H1 (cell line): ENCODE measurements at regions not wholly inside any gene's neighbourhood (a gene's known extent, or its start where the extent isn't known, plus 50 kb on each side); places are given as distances from the start of the nearest gene placed in this dataset.

Experiments
- CTCF ChIA-PET: fragments of 300-600 bp; sonication (Branson Sonifier 250); formaldehyde crosslinking; loops from one replicate; lab custom pipeline; 2021; ENCODE audit not compliant: partially characterized antibody; lab: Charles Lee
- POLR2A ChIA-PET: fragments of 300-600 bp; sonication (Branson Sonifier 250); formaldehyde crosslinking; loops from one replicate; lab custom pipeline; 2021; ENCODE audit warnings: inconsistent platforms; ENCODE audit not compliant: partially characterized antibody; lab: Charles Lee
- DNase-seq, 2 experiments: peaks; one replicate each; pipeline versions ENCODE4 v3.0.0 to v3.0.0-alpha.2; 2010 to 2022; ENCODE audit warnings: low spot score in 2 of 2, low read depth in 1 of 2, mixed read lengths in 1 of 2
- FAIRE-seq: peaks from 2 replicates; lab custom pipeline; 2011; peaks lifted over from hg19 to GRCh38; lab: Jason Lieb, UNC
- H2AFZ ChIP-seq: 2 replicates; pipeline ENCODE4 v1.8.1; 2012; ENCODE audit warnings: low read length, inconsistent platforms
- H2AK5ac ChIP-seq: 2 replicates; pipeline ENCODE4 v1.6.1; 2013; ENCODE audit warnings: low read depth, low read length
- H2BK120ac ChIP-seq: replicated peaks from 2 replicates; pipeline ENCODE3; 2013; ENCODE audit warnings: low read depth, low read length, inconsistent platforms
- H2BK12ac ChIP-seq: 2 replicates; pipeline ENCODE4 v1.6.1; 2013; ENCODE audit warnings: low read depth, low read length
- H2BK15ac ChIP-seq: 2 replicates; pipeline ENCODE4 v1.6.1; 2013; ENCODE audit warnings: low read length
- H2BK20ac ChIP-seq: 2 replicates; pipeline ENCODE4 v1.6.1; 2013; ENCODE audit warnings: low read length
- H2BK5ac ChIP-seq: 2 replicates; pipeline ENCODE4 v1.6.1; 2013; ENCODE audit warnings: low read depth, low read length
- H3K14ac ChIP-seq: 2 replicates; pipeline ENCODE4 v1.6.1; 2013; ENCODE audit warnings: inconsistent platforms; ENCODE audit not compliant: insufficient read length
- H3K18ac ChIP-seq: 2 replicates; pipeline ENCODE4 v1.6.1; 2013; ENCODE audit warnings: low read length; ENCODE audit errors: extremely low read depth
- H3K23ac ChIP-seq: 2 replicates; pipeline ENCODE4 v1.6.1; 2013; ENCODE audit warnings: inconsistent platforms; ENCODE audit not compliant: insufficient read length
- H3K23me2 ChIP-seq: 2 replicates; pipeline ENCODE4 v1.6.1; 2013; ENCODE audit warnings: low read depth, low read length
- H3K27ac ChIP-seq: 2 replicates; pipeline ENCODE4 v1.6.1; 2011; ENCODE audit warnings: low read depth, low read length, inconsistent platforms
- H3K27me3 ChIP-seq, 4 experiments: replicated peaks in 1 of 4; 1 replicate in 1 of 4; 2 replicates in 3 of 4; pipeline versions ENCODE4 v1.6.1 to v1.8.1; 2011 to 2013; ENCODE audit warnings: low read length in 3 of 4, mild to moderate bottlenecking in 3 of 4, inconsistent platforms in 2 of 4, mixed read lengths in 2 of 4, moderate library complexity in 1 of 4; ENCODE audit not compliant: control insufficient read depth in 3 of 4, insufficient read depth in 3 of 4; ENCODE audit errors: extremely low read depth in 1 of 4
- H3K36me3 ChIP-seq, 4 experiments: 2 replicates each; pipeline versions ENCODE4 v1.6.1 to v1.8.1; 2011 to 2013; ENCODE audit warnings: mild to moderate bottlenecking in 4 of 4, low read length in 3 of 4, moderate library complexity in 2 of 4, control low read depth in 1 of 4, inconsistent platforms in 1 of 4; ENCODE audit not compliant: insufficient read depth in 4 of 4, control insufficient read depth in 2 of 4
- H3K4ac ChIP-seq: replicated peaks from 2 replicates; pipeline ENCODE3; 2013; ENCODE audit warnings: low read length, low read depth, mixed read lengths, inconsistent platforms; ENCODE audit not compliant: insufficient read length
- H3K4me1 ChIP-seq, 4 experiments: replicated peaks in 1 of 4; 1 replicate in 1 of 4; 2 replicates in 3 of 4; pipeline versions ENCODE4 v1.6.1 to v1.8.1; 2011 to 2013; ENCODE audit warnings: low read length in 3 of 4, inconsistent platforms in 2 of 4, mixed read lengths in 1 of 4; ENCODE audit not compliant: insufficient read depth in 4 of 4, control insufficient read depth in 3 of 4
- H3K4me2 ChIP-seq, 2 experiments: 2 replicates each; pipeline versions ENCODE4 v1.6.1 to v1.8.1; 2011 to 2013; ENCODE audit warnings: low read depth in 2 of 2, low read length in 2 of 2, control low read depth in 1 of 2, inconsistent platforms in 1 of 2, mild to moderate bottlenecking in 1 of 2; ENCODE audit not compliant: insufficient read depth in 1 of 2
- H3K4me3 ChIP-seq, 4 experiments: fragments of 200-600, 300-600 bp in 1 of 4; sonication (generic), shearing (Covaris generic), sonication (Bioruptor Twin) in 1 of 4; 2 replicates each; pipeline versions ENCODE4 v1.5.1 to v1.8.1; 2011 to 2016; ENCODE audit warnings: low read length in 4 of 4, low read depth in 3 of 4, control low read depth in 2 of 4, inconsistent platforms in 2 of 4, mild to moderate bottlenecking in 2 of 4, mixed read lengths in 1 of 4, moderate library complexity in 1 of 4; ENCODE audit not compliant: insufficient read depth in 2 of 4; ENCODE audit errors: extremely low read depth in 1 of 4
- H3K56ac ChIP-seq: replicated peaks from 2 replicates; pipeline ENCODE3; 2013; ENCODE audit warnings: low read depth, mild to moderate bottlenecking, mixed read lengths, low read length, inconsistent platforms; ENCODE audit not compliant: insufficient read length
- H3K79me1 ChIP-seq: 2 replicates; pipeline ENCODE4 v1.6.1; 2013; ENCODE audit warnings: low read depth, low read length, control low read depth
- H3K79me2 ChIP-seq, 2 experiments: 2 replicates each; pipeline versions ENCODE4 v1.6.1 to v1.8.1; 2012 to 2013; ENCODE audit warnings: low read length in 2 of 2, mild to moderate bottlenecking in 2 of 2, inconsistent platforms in 1 of 2; ENCODE audit not compliant: insufficient read depth in 2 of 2, control insufficient read depth in 1 of 2
- H3K9ac ChIP-seq, 4 experiments: replicated peaks in 1 of 4; 1 replicate in 1 of 4; 2 replicates in 3 of 4; pipeline versions ENCODE4 v1.6.1 to v1.8.1; 2011 to 2013; ENCODE audit warnings: low read depth in 3 of 4, low read length in 3 of 4, control low read depth in 2 of 4, mild to moderate bottlenecking in 2 of 4, moderate library complexity in 2 of 4, inconsistent platforms in 1 of 4; ENCODE audit errors: extremely low read depth in 1 of 4
- H3K9me3 ChIP-seq, 2 experiments: 2 replicates each; pipeline versions ENCODE4 v1.6.1 to v1.8.1; 2012 to 2013; ENCODE audit warnings: mild to moderate bottlenecking in 2 of 2, moderate library complexity in 2 of 2, control low read depth in 1 of 2, inconsistent platforms in 1 of 2, low read depth in 1 of 2, low read length in 1 of 2, mixed read lengths in 1 of 2; ENCODE audit not compliant: insufficient read depth in 2 of 2
- H4K20me1 ChIP-seq, 2 experiments: replicated peaks in 1 of 2; 2 replicates each; pipeline versions ENCODE3 to v1.8.1; 2011 to 2013; ENCODE audit warnings: inconsistent platforms in 2 of 2, low read length in 2 of 2, mild to moderate bottlenecking in 1 of 2; ENCODE audit not compliant: insufficient read depth in 2 of 2, control insufficient read depth in 1 of 2
- H4K5ac ChIP-seq: 2 replicates; pipeline ENCODE4 v1.6.1; 2013; ENCODE audit warnings: low read length, low read depth, mixed read lengths, inconsistent platforms; ENCODE audit not compliant: insufficient read length
- H4K8ac ChIP-seq: 2 replicates; pipeline ENCODE4 v1.8.0; 2013; ENCODE audit warnings: mild to moderate bottlenecking, moderate library complexity, low read length, inconsistent platforms; ENCODE audit not compliant: insufficient read depth; ENCODE audit errors: extremely low read depth
- H4K91ac ChIP-seq: replicated peaks from 2 replicates; pipeline ENCODE3; 2013; ENCODE audit warnings: low read length, mixed read lengths, inconsistent platforms; ENCODE audit not compliant: insufficient read length
- ATF3 ChIP-seq: IDR thresholded peaks from 2 replicates; pipeline ENCODE4 v1.6.1; 2011; ENCODE audit warnings: low read depth, mild to moderate bottlenecking, low read length; ENCODE audit not compliant: insufficient read depth
- CEBPB ChIP-seq: IDR thresholded peaks from 2 replicates; pipeline ENCODE4 v1.6.1; 2012; ENCODE audit warnings: low read depth, low read length
- CHD2 ChIP-seq: IDR thresholded peaks from 2 replicates; pipeline ENCODE4 v1.6.1; 2012; ENCODE audit warnings: low read length, improper control_type of control experiment
- CREB1 ChIP-seq: IDR thresholded peaks from 2 replicates; pipeline ENCODE4 v1.6.1; 2012; ENCODE audit warnings: inconsistent platforms
- CTCF ChIP-seq, 3 experiments: IDR thresholded peaks; 1 replicate in 2 of 3; 2 replicates in 1 of 3; pipeline versions ENCODE4 v1.5.1 to v1.6.1; 2011; ENCODE audit warnings: low read length in 3 of 3, mild to moderate bottlenecking in 3 of 3, inconsistent platforms in 2 of 3, low read depth in 1 of 3, moderate library complexity in 1 of 3; ENCODE audit not compliant: insufficient read depth in 1 of 3; ENCODE audit errors: control extremely low read depth in 1 of 3
- GTF2F1 ChIP-seq: IDR thresholded peaks from 2 replicates; pipeline ENCODE4 v1.6.1; 2012; ENCODE audit warnings: low read depth, low read length, improper control_type of control experiment, borderline replicate concordance
- KDM1A ChIP-seq: fragments of 200-600, 300-600 bp; sonication (generic); IDR thresholded peaks from 2 replicates; pipeline ENCODE4 v1.7.1; 2016; ENCODE audit warnings: mild to moderate bottlenecking, low read length, borderline replicate concordance
- RNF2 ChIP-seq: fragments of 200-900, 300-1000 bp; sonication (generic); IDR thresholded peaks from 2 replicates; pipeline ENCODE4 v1.7.1; 2016; ENCODE audit warnings: borderline replicate concordance, low read depth, mild to moderate bottlenecking, antibody characterized with exemption, low read length; ENCODE audit not compliant: poor library complexity, severe bottlenecking; ENCODE audit errors: missing control alignments
- SAP30 ChIP-seq: fragments of 300-600 bp; sonication (generic); IDR thresholded peaks from 2 replicates; pipeline ENCODE4 v1.7.1; 2012; ENCODE audit warnings: low read length, moderate library complexity, mild to moderate bottlenecking, inconsistent platforms; ENCODE audit not compliant: insufficient read depth, insufficient replicate concordance
- TAF7 ChIP-seq: optimal IDR thresholded peaks from 2 replicates; pipeline ENCODE3; 2011; ENCODE audit warnings: low read depth, mild to moderate bottlenecking, inconsistent platforms, low read length, moderate library complexity, borderline replicate concordance
- YY1 ChIP-seq: IDR thresholded peaks from 2 replicates; pipeline ENCODE4 v1.6.1; 2011; ENCODE audit warnings: low read depth, mild to moderate bottlenecking, low read length
- WGBS, 2 experiments: shearing (Covaris generic) in 1 of 2; methylation state at CpG; one replicate each; pipeline versions ENCODE4 v1.1.6 to v1.1.7; 2013 to 2015; ENCODE audit warnings: low lambda C conversion rate in 2 of 2, mixed read lengths in 2 of 2, inconsistent platforms in 1 of 2, low coverage in 1 of 2, missing lambda C conversion rate in 1 of 2; ENCODE audit not compliant: insufficient replicate concordance in 2 of 2, insufficient coverage in 1 of 2, insufficient read length in 1 of 2; ENCODE audit errors: extremely low coverage in 1 of 2, missing lambda C conversion rate in 1 of 2; 5-methylcytosine and 5-hydroxymethylcytosine counted together

- no peak overlapping the region for H3K14ac ChIP-seq
- no peak overlapping the region for H3K4ac ChIP-seq
- H3K18ac ChIP-seq: 0 out of 2 replicates have a peak overlapping the region, but pooled peaks have one; percentile 62
- H3K4me1 ChIP-seq: peaks cover 0 to 22% (median 10%) of the 10 kb centered on the region in 4 experiments; a peak in 6 of 7 replicates
- DNase-seq (no peak), FAIRE-seq (no peak)
- H4K20me1 ChIP-seq: no peaks in the 10 kb centered on the region
- CTCF ChIA-PET: interaction anchor here (1.5 kb wide), 1 partner anchor 105 kb away, joined by 3 read pairs; no protein-coding TSS in a partner anchor
- H3K9ac ChIP-seq: no peak overlapping the region
- H3K79me2 ChIP-seq: no peaks in the 10 kb centered on the region
- H3K27ac ChIP-seq: no peak overlapping the region
- H2BK20ac ChIP-seq: no peak overlapping the region
- H3K56ac ChIP-seq: no peak overlapping the region
- H2AK5ac ChIP-seq: no peak overlapping the region
- no peak overlapping the region for H2BK15ac ChIP-seq
- no peaks in the 10 kb centered on the region for H3K79me1 ChIP-seq
- POLR2A ChIA-PET: no interaction called here
- H3K4me3 ChIP-seq: no peak overlapping the region
- 88% methylated on average over 6 of the region's 6 CpGs; no CpG with 5 or more reads in 1 of the 2 experiments for WGBS, 2 experiments
- no peak overlapping the region for H3K4me2 ChIP-seq
- H3K9me3 ChIP-seq: peaks cover 1 to 2% of the 10 kb centered on the region in 2 experiments; a peak in 3 of 4 replicates
- H2BK5ac ChIP-seq: no peak overlapping the region
- no peaks in the 10 kb centered on the region for H3K23me2 ChIP-seq
- H4K8ac ChIP-seq: no peak overlapping the region
- no peak overlapping the region for H2BK12ac ChIP-seq
- peak overlapping the region; percentile 65 for H2BK120ac ChIP-seq
- H3K27me3 ChIP-seq: no peaks in the 10 kb centered on the region
- H3K36me3 ChIP-seq: peaks cover 0 to 1% (median 0%) of the 10 kb centered on the region in 4 experiments; a peak in 1 of 8 replicates
- H4K5ac ChIP-seq: no peak overlapping the region
- no peak overlapping the region for H3K23ac ChIP-seq
- H4K91ac ChIP-seq: no peak overlapping the region
- no peak overlapping the region for H2AFZ ChIP-seq
- TF ChIP-seq YY1 (no peak), SAP30 (no peak), ATF3 (no peak), KDM1A (no peak), TAF7 (no peak), CEBPB (no peak), RNF2 (no peak), CREB1 (no peak), CTCF (IDR thresholded peaks at IDR 0.05; ENCODE audit: control extremely low read depth in 1 of 3, insufficient read depth in 1 of 3, low read depth in 1 of 3, low read length in 3 of 3) (no peak), CHD2 (no peak), GTF2F1 (no peak)
Observed at GRCh38 chr9:19701274-19701673, 87.6 kb downstream of the SLC24A2 start.
